ENCODE measurements at regions not wholly inside any gene's neighbourhood (a gene's known extent, or its start where the extent isn't known, plus 50 kb on each side); places are given as distances from the start of the nearest gene placed in this dataset.

DNA sequence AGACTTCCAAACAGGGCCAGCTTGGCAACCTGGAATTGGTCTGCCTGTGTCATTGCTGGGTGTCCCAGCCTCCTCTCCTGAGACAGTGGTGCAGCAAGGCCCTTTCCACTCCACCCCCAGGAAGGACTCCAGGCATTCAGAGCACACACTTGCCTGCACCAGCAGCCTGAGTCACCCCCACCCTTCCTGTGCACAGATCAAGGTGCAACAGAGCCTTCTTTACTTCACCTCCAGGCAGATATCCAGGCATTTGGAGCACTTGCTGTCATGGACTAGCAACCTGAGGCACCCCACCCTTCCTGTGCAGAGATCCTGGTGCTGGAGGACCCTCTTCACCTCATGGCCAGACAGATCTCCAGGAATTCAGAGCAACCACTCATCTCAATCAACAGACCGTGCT, 135.8 kb downstream of the GASK1B start (continued):
- TF ChIP-seq NKRF (conservative IDR thresholded peaks at IDR 0.05) (no peak), CBX5 (IDR thresholded peaks at IDR 0.05; ENCODE audit: low read depth) (no peak), TAF1 (IDR thresholded peaks at IDR 0.05; ENCODE audit: borderline replicate concordance, low read depth, low read length) (no peak), SREBF1 (IDR thresholded peaks at IDR 0.05; ENCODE audit: low read length) (no peak)

GRCh38 chr4:158035662-158036195, 137.1 kb downstream of the GASK1B start:
- WGBS (ENCODE audit: insufficient coverage, insufficient replicate concordance, low lambda C conversion rate, missing lambda C conversion rate) = 46% methylated on average over 2 of the region's 2 CpGs
- ATAC-seq = no peak
- H3K9ac ChIP-seq (ENCODE audit: control insufficient read depth, insufficient read depth, low read length) = no peak overlapping the region
- no peaks in the 10 kb centered on the region for H3K9me3 ChIP-seq (replicated peaks; ENCODE audit: control insufficient read depth, insufficient read depth, low read length)
- intact Hi-C loops (cut with micrococcal nuclease; ENCODE audit: unreplicated experiment) (no loop called here), in situ Hi-C loops (cut with MboI) (no loop called here)
- no peaks in the 10 kb centered on the region for H3K4me1 ChIP-seq (ENCODE audit: control insufficient read depth, insufficient read depth, low read length)
- no peak overlapping the region for H2AFZ ChIP-seq (ENCODE audit: control insufficient read depth, low read depth, low read length)
- no peaks in the 10 kb centered on the region for H3K36me3 ChIP-seq (ENCODE audit: control insufficient read depth in 2 of 2, insufficient read depth in 2 of 2, low read length in 1 of 2)
- SMC1A ChIA-PET (ENCODE audit: uncharacterized antibody, unreplicated experiment) = no interaction called here
- no peak for FAIRE-seq
- no peak overlapping the region for H3K27ac ChIP-seq (ENCODE audit: control insufficient read depth, insufficient read depth)
- no peak for DNase-seq (ENCODE audit: low read depth, low spot score)
- H4K20me1 ChIP-seq (ENCODE audit: control insufficient read depth, insufficient read depth) = no peaks in the 10 kb centered on the region
- RAD21 ChIA-PET (ENCODE audit: unreplicated experiment) = no interaction called here
- H3K4me2 ChIP-seq (ENCODE audit: control insufficient read depth, insufficient read depth) = no peak overlapping the region
- POLR2A ChIA-PET = no interaction called here
- no peaks in the 10 kb centered on the region for H3K27me3 ChIP-seq (replicated peaks in 1 of 2; ENCODE audit: control insufficient read depth in 2 of 2, insufficient read depth in 2 of 2, low read length in 1 of 2)
- no peaks in the 10 kb centered on the region for H3K79me2 ChIP-seq (ENCODE audit: control insufficient read depth, insufficient read depth, low read length)
- CTCF ChIA-PET = no interaction called here
- BruUV-seq (replicated peaks) = no TSS peak
- H3K4me3 ChIP-seq = no peak overlapping the region
- no peak for TF ChIP-seq USF1 (IDR thresholded peaks at IDR 0.05; ENCODE audit: borderline replicate concordance, extremely low read length, insufficient read depth, low read depth, low read length)
- no peak for TF ChIP-seq PKNOX1 (IDR thresholded peaks at IDR 0.05)
- TF ChIP-seq ZNF592 (IDR thresholded peaks at IDR 0.05) = no peak
- no peak for TF ChIP-seq MLLT1 (IDR thresholded peaks at IDR 0.05)
- TF ChIP-seq FOXM1 (IDR thresholded peaks at IDR 0.05; ENCODE audit: low read depth, low read length) = no peak
- no peak for TF ChIP-seq YBX1 (IDR thresholded peaks at IDR 0.05)
